Jurkat, Clone E6-1 (cell line): ENCODE measurements at regions not wholly inside any gene's neighbourhood (a gene's known extent, or its start where the extent isn't known, plus 50 kb on each side); places are given as distances from the start of the nearest gene placed in this dataset.
"Not testable (repeated sequence)": the region's sequence is repeated elsewhere in the genome, so short reads cannot be mapped to it uniquely, and the experiment has no call there.

ENCODE experiments used
- DNase-seq: peaks from one replicate; pipeline ENCODE4 v3.0.0-alpha.2; 2011; ENCODE audit warnings: low read depth, low spot score
- H3K4me3 ChIP-seq: 2 replicates; pipeline ENCODE4 v1.5.1; 2011; ENCODE audit warnings: mild to moderate bottlenecking, low read length, control low read depth, moderate library complexity

DNA sequence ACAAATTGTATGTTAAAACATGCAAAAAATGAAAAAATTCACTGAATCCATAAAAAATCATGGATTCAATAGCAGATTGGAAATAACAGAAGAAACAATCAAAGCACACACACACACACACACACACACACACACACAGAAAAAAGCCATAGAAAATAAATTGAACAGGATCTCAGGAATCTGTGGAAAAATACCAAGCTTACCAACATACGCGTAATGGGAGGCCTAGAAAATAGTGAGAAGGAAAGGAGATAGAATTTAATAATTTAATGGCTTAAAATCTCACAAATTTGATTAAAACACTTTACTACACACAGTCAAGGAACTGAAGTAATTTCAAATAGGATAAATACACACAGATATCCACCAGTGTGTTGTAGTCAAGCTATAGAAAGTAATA, 1671.5 kb upstream of the PIK3C3 start:
- no peak overlapping the region for H3K4me3 ChIP-seq
- no peak for DNase-seq

DNA sequence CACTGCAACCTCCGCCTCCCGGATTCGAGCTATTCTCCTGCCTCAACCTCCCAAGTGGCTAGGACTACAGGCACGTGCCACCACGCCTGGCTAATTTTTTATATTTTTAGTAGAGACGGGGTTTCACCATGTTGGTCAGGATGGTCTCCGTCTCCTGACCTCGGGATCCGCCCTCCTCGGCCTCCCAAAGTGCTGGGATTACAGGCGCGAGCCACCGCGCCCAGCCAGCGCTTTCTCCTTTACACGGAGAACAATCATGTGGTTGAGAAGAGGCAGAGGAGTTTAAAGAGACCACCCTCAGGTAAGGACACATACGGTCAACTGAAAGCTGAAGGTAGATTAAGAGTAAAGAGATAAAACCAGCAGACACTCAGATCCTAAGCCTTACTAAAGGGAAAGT, 1673.7 kb upstream of the PIK3C3 start:
- not testable (repeated sequence) for DNase-seq, H3K4me3 ChIP-seq

GRCh38 chr18:40274618-40275196, 1680.3 kb upstream of the PIK3C3 start:
- DNase-seq = no peak
- no peak overlapping the region for H3K4me3 ChIP-seq

- no peak overlapping the region for H3K4me3 ChIP-seq
- no peak for DNase-seq
Observed at GRCh38 chr18:40272630-40273231, 1682.3 kb upstream of the PIK3C3 start.

- no peak overlapping the region for H3K4me3 ChIP-seq
- no peak for DNase-seq
Observed at GRCh38 chr18:40259115-40259835, 1695.8 kb upstream of the PIK3C3 start.

- H3K4me3 ChIP-seq = no peak overlapping the region
- DNase-seq = no peak
Observed at GRCh38 chr18:40258311-40258710, 1696.7 kb upstream of the PIK3C3 start.

DNA sequence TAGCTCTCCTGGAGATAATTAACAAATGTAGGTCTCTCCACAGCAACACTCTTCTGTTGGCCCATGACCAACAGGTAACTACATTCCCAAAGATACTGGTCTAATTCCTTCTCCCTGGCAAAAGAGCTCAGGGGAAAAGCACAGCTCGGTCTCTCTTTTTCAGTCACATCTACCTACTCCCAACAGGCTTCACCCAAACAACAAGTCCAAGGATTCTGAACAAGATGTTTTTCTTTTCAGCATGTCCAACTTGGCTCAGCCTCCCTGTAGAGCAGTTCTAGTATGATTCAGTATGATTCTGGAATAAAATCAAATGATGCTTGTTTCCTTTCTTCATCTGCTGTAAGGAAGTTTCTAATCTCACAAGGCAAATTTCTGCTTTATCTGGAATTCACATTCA, 1704.8 kb upstream of the PIK3C3 start:
- DNase-seq = no peak

GRCh38 chr18:40249390-40250080, 1705.5 kb upstream of the PIK3C3 start:
- DNase-seq = no peak
- H3K4me3 ChIP-seq = no peak overlapping the region

More for the DNA sequence above, 1704.8 kb upstream of the PIK3C3 start:
- no peak overlapping the region for H3K4me3 ChIP-seq

DNA sequence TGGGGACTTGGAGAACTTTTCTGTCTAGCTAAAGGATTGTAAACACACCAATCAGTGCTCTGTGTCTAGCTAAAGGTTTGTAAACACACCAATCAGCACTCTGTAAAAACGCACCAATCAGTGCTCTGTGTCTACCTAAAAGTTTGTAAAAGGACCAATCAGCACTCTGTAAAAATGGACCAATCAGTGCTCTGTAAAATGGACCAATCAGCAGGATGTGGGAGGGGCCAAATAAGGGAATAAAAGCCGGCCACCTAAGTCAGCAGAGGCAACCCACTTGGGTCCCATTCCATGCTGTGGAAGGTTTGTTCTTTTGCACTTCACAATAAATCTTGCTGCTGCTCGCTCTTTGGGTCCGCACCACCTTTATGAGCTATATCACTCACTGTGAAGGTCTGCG, 1709.4 kb upstream of the PIK3C3 start:
- DNase-seq, H3K4me3 ChIP-seq: not testable (repeated sequence)

- H3K4me3 ChIP-seq = no peak overlapping the region
- DNase-seq = no peak
Observed at GRCh38 chr18:40243607-40244006, 1711.4 kb upstream of the PIK3C3 start.

DNA sequence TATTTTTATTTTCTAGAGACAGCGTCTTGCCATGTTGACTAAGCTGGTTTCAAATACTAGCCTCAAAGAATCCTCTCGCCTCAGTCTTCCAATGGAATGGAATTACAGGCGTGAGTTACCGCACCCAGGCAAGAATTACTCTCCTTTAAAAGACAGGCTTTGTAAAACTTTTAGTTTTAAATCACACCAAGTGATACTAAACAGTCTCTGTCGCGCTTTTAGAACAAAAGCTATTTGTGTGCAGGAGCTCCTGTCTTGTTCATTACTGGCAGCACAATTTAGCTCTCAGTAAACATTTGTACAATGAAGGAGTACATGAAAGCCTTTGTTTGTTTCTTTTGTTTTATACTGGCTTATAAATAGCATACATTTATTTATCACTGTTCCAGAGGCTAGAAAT, 1719.2 kb upstream of the PIK3C3 start:
- H3K4me3 ChIP-seq = no peak overlapping the region
- DNase-seq = no peak

GRCh38 chr18:40235323-40235722, 1719.7 kb upstream of the PIK3C3 start:
- no peak for DNase-seq
- H3K4me3 ChIP-seq = no peak overlapping the region

DNA sequence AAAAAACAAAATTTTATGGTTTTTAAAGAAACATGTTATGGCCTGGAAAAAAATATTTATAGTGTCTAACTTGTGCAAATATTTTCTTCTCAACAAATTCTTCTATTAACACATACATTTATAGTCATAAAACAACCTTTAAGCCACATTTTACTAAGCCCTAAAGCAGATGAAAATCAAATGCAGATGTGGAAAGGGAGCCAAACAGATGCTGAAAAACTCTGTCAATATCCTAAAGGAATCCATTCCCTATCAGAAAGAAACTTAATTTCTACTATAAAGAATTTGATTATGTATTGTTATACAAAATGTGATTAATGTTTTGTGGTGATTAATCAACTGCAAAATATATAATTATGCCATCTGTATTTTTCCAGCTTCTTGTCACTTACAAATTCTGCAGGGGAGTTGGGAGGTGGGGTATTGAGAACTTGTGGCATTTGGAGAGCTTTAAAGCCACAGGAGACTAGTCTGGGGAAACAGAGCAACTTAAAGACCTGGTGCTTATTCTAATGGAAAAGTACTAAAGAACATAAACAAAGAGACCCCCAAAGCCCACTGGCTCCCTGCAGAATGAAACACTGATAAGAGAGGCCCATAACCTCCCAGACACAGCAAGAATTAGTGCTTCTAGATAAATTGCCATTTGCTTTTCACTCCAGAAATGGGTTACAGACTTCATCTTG, 1721.0 kb upstream of the PIK3C3 start:
- no peak for DNase-seq
- H3K4me3 ChIP-seq = no peak overlapping the region

- no peak overlapping the region for H3K4me3 ChIP-seq
- no peak for DNase-seq
Observed at GRCh38 chr18:40222776-40223175, 1732.3 kb upstream of the PIK3C3 start.

DNA sequence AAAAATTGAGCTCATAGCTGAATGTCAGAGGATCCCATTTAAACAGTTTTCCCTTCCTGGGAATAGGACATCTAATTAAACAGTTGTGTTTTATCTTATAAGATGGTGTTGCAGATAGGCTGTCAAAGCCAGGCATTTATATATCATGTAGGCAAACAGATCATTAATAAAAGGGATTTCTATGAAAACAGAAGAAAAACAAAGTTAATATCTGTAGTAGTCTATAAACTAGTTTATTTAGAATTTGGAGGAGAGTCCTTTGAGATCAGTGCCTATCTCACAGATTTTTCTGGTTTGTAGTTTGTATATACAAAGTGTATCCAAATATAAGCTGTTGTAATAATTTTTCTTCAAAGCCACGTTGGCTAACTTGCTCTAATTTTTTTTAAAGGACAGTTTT, 1738.2 kb upstream of the PIK3C3 start:
- no peak overlapping the region for H3K4me3 ChIP-seq
- no peak for DNase-seq

GRCh38 chr18:40215979-40216378, 1739.1 kb upstream of the PIK3C3 start:
- H3K4me3 ChIP-seq = no peak overlapping the region
- no peak for DNase-seq

DNA sequence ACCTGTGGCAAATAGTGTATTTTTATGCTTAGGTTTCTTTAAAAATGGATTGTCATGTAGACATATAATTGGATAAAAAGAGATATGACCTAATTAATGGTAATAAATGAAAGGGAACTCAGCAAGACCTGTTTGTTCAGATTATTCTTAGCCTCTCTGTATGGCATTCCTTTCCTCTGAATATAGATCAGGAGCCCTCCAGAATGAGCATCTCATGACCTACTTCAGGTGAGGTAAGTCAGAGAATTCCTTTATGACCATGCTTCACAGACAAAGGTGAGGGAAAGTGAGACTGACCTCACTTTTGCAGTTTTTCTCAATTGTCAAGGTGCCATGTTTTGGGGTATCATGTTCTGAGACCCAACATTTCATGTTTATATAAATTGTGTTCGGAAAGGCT, 1744.3 kb upstream of the PIK3C3 start:
- no peak overlapping the region for H3K4me3 ChIP-seq
- no peak for DNase-seq

DNA sequence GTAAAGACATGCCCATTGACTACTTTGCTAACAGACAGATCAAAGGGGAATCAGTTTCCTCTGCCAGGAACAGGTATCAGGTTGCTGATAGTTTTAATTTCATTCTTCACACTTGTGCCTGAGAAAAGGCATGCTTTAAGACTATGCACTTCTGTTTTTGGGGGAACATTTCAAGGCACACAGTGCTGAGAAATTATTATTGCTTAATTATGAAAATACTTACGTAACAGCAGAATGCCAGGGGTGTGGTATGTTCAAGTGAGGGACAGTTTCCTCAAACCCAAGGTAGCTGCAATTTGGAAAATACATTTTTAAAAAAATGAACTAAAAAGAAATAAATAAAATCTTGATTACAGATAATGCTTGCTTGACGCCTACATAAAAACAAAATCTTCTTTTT, 1746.1 kb upstream of the PIK3C3 start:
- no peak for DNase-seq
- H3K4me3 ChIP-seq = no peak overlapping the region

- no peak for DNase-seq
Observed at GRCh38 chr18:40197711-40198110, 1757.3 kb upstream of the PIK3C3 start.

DNA sequence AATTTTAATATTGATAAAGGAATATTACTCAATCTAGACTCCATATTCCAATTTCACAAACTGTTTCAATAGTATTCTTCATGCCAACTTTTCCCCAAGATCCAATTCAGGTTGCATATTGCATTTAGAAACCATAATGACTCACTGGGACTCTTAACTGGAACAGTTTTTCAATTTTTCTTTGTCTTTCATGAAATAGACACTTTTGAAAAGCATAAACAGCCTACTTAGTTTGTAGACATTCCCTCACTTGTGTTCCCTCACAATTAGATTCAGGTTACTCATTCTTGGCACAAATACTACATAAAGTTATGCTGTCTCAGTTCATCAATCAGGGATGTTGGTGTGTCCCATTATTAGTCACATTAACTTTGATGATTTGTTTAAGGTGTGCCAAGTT, 1768.4 kb upstream of the PIK3C3 start:
- no peak overlapping the region for H3K4me3 ChIP-seq
- no peak for DNase-seq

More at GRCh38 chr18:40197711-40198110, 1757.3 kb upstream of the PIK3C3 start:
- H3K4me3 ChIP-seq = no peak overlapping the region
